SJCRH30 (cell line): ENCODE measurements at regions not wholly inside any gene's neighbourhood (a gene's known extent, or its start where the extent isn't known, plus 50 kb on each side); places are given as distances from the start of the nearest gene placed in this dataset.

Experiments
- DNase-seq, 2 experiments: peaks; one replicate each; pipeline ENCODE4 v3.0.0-alpha.2; 2015 to 2020
- H3K27ac ChIP-seq: fragments of 250-450 bp; sonication (Bioruptor Pico); 2 replicates; pipeline ENCODE4 v1.5.1; 2020; ENCODE audit warnings: mild to moderate bottlenecking, moderate library complexity
- H3K27me3 ChIP-seq: fragments of 250-450 bp; sonication (Bioruptor Pico); 2 replicates; pipeline ENCODE4 v1.5.1; 2020; ENCODE audit warnings: mild to moderate bottlenecking, moderate library complexity
- H3K36me3 ChIP-seq: fragments of 250-450 bp; sonication (Bioruptor Pico); 2 replicates; pipeline ENCODE4 v1.5.1; 2020; ENCODE audit warnings: mild to moderate bottlenecking, moderate library complexity
- H3K4me1 ChIP-seq: fragments of 250-450 bp; sonication (Bioruptor Pico); 2 replicates; pipeline ENCODE4 v1.5.1; 2020; ENCODE audit warnings: mild to moderate bottlenecking, moderate library complexity
- H3K4me3 ChIP-seq: fragments of 250-450 bp; sonication (Bioruptor Pico); 2 replicates; pipeline ENCODE4 v1.5.1; 2020; ENCODE audit warnings: mild to moderate bottlenecking, moderate library complexity
- H3K9me3 ChIP-seq: fragments of 250-450 bp; sonication (Bioruptor Pico); replicated peaks from 2 replicates; pipeline ENCODE4 v1.5.1; 2020; ENCODE audit warnings: mild to moderate bottlenecking, moderate library complexity

DNA sequence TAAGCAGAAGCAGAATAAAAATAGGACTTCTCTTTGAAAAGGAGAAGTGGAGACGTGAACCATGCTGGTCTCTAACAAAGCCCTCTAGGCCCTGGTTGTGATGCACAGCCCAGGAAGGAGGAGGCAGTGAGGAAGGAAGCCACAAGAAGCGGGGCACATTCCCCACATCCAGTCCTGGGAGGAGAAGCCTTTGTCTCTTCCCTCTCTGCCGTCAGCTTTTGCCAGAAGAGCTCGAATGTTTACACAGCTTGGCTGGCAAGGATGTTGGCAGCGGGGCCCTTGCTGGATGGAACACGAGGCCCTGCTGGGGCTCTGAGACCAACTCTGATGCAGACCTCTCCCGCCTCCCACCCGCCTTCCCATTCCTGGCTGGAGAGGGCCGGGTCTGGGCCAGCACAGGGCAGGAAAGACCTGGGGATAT lies 91.3 kb downstream of the MAF start:
- Histone ChIP-seq H3K27ac (no peak overlapping the region), H3K9me3 (no peaks in the 10 kb centered on the region), H3K36me3 (no peaks in the 10 kb centered on the region), H3K4me3 (no peak overlapping the region), H3K27me3 (no peaks in the 10 kb centered on the region), H3K4me1 (no peaks in the 10 kb centered on the region)
- no peak for DNase-seq

- DNase-seq: no peak
- no peaks in the 10 kb centered on the region for H3K36me3 ChIP-seq
- no peaks in the 10 kb centered on the region for H3K4me1 ChIP-seq
- H3K27me3 ChIP-seq: no peaks in the 10 kb centered on the region
- no peaks in the 10 kb centered on the region for H3K9me3 ChIP-seq
- no peak overlapping the region for H3K27ac ChIP-seq
- no peak overlapping the region for H3K4me3 ChIP-seq
Observed at GRCh38 chr16:79508294-79508693, 92.2 kb downstream of the MAF start.

DNA sequence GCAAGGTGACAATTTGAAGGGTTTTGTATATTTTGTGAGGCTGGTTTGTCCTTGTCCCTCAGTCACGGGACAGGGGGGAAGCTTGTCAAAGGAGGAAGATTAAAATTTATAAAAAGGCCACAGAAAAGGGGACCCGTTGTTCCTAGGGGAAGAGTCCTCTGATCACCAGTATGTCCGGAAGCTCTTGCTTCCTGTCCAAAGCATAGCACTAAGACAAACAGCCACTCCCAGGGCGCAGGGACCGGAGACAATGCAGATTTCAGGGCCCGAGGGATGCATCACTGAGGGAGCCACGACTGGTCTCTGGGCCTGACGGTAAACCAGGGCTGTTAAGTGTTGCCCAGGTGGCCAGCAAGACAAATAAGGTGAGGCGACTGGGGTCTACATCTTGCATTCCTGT lies 95.2 kb downstream of the MAF start:
- Histone ChIP-seq H3K9me3 (no peaks in the 10 kb centered on the region), H3K4me1 (no peaks in the 10 kb centered on the region), H3K27ac (no peak overlapping the region), H3K27me3 (no peaks in the 10 kb centered on the region), H3K36me3 (no peaks in the 10 kb centered on the region), H3K4me3 (no peak overlapping the region)
- no peak for DNase-seq

DNA sequence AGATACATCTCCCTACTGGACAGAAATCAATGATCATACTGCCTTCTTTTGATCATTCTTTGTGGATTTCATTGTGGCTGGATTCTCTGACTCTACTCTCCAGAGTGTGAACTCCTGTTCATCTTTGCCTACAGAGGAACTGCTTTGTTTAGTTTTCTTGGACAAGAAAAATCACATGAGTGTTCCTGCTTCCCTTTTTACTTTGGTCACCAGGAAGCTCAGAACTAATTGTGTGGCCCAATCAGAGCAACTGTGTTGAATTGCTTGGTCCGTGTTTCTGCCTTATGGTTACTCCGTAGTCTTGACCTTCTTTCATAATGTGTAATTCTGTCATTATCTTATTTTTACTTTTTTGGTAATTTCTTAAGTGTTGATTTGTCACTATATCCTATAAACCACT lies 97.0 kb downstream of the MAF start:
- no peaks in the 10 kb centered on the region for H3K27me3 ChIP-seq
- no peak overlapping the region for H3K27ac ChIP-seq
- H3K9me3 ChIP-seq: no peaks in the 10 kb centered on the region
- no peaks in the 10 kb centered on the region for H3K4me1 ChIP-seq
- no peak for DNase-seq
- H3K4me3 ChIP-seq: no peak overlapping the region
- no peaks in the 10 kb centered on the region for H3K36me3 ChIP-seq

DNA sequence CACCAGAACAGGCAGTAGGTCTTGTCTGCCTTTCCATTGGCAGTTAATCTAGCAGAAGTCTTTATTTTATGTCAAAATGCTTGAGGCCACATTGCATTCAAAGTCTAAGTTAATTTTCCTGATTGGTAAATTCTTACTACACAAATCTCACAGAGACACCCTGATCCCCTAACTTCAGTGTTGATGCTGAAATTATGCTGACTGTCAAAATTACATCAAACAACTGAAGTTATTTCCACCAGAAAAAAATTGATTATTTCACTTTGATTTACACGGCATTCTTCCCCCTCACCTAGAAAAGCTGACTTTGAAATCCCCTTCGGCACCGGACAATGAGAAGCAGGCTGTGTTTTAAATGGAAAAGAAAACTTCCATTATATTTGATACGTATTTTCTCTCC lies 99.1 kb downstream of the MAF start:
- no peak overlapping the region for H3K27ac ChIP-seq
- DNase-seq: no peak
- no peaks in the 10 kb centered on the region for H3K36me3 ChIP-seq
- H3K27me3 ChIP-seq: no peaks in the 10 kb centered on the region
- H3K9me3 ChIP-seq: no peaks in the 10 kb centered on the region
- no peak overlapping the region for H3K4me3 ChIP-seq
- no peaks in the 10 kb centered on the region for H3K4me1 ChIP-seq

GRCh38 chr16:79500866-79501265 lies 99.7 kb downstream of the MAF start:
- Histone ChIP-seq H3K4me1 (no peaks in the 10 kb centered on the region), H3K27me3 (no peaks in the 10 kb centered on the region)
- no peak for DNase-seq

GRCh38 chr16:79500286-79500685 lies 100.3 kb downstream of the MAF start:
- no peaks in the 10 kb centered on the region for H3K36me3 ChIP-seq
- DNase-seq: no peak
- H3K4me3 ChIP-seq: no peak overlapping the region
- no peaks in the 10 kb centered on the region for H3K27me3 ChIP-seq
- no peaks in the 10 kb centered on the region for H3K9me3 ChIP-seq
- no peak overlapping the region for H3K27ac ChIP-seq
- no peaks in the 10 kb centered on the region for H3K4me1 ChIP-seq

More at GRCh38 chr16:79500866-79501265, 99.7 kb downstream of the MAF start:
- Histone ChIP-seq H3K36me3 (no peaks in the 10 kb centered on the region), H3K9me3 (no peaks in the 10 kb centered on the region), H3K27ac (no peak overlapping the region), H3K4me3 (no peak overlapping the region)

GRCh38 chr16:79498928-79499327 lies 101.6 kb downstream of the MAF start:
- DNase-seq: no peak
- Histone ChIP-seq H3K27me3 (no peaks in the 10 kb centered on the region), H3K4me1 (no peaks in the 10 kb centered on the region), H3K4me3 (no peak overlapping the region), H3K27ac (no peak overlapping the region), H3K9me3 (no peaks in the 10 kb centered on the region), H3K36me3 (no peaks in the 10 kb centered on the region)

- Histone ChIP-seq H3K36me3 (no peaks in the 10 kb centered on the region), H3K4me3 (no peak overlapping the region), H3K27ac (no peak overlapping the region), H3K27me3 (no peaks in the 10 kb centered on the region), H3K9me3 (no peaks in the 10 kb centered on the region), H3K4me1 (no peaks in the 10 kb centered on the region)
- DNase-seq: no peak
Observed at GRCh38 chr16:79497606-79498350, 102.8 kb downstream of the MAF start.

GRCh38 chr16:79493911-79494310 lies 106.6 kb downstream of the MAF start:
- Histone ChIP-seq H3K4me3 (no peak overlapping the region), H3K36me3 (no peaks in the 10 kb centered on the region), H3K27ac (no peak overlapping the region), H3K27me3 (no peaks in the 10 kb centered on the region), H3K4me1 (0 out of 2 replicates have a peak, but pooled peaks cover 2% of the 10 kb centered on the region), H3K9me3 (no peaks in the 10 kb centered on the region)
- no peak for DNase-seq

DNA sequence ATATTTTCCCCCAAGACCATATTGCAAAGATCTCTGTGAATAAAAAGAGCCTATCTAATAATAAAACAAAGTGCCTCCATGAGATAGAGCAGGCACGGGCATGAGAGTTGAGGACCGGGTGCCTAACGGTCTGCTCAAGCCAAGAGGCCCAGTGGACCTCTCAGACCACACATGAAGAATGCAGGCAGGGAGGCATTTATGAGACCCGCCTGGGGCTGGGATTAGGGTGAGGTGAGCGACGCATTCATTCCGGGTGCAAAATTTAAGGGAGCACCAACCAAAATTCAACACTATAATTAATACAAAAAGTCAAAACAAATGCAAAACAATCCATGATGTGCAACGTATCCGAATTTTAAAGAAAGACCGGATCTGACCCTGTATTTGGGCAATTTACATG lies 108.5 kb downstream of the MAF start:
- Histone ChIP-seq H3K36me3 (no peaks in the 10 kb centered on the region), H3K4me1 (0 out of 2 replicates have a peak, but pooled peaks cover 2% of the 10 kb centered on the region), H3K4me3 (no peak overlapping the region), H3K9me3 (no peaks in the 10 kb centered on the region), H3K27ac (no peak overlapping the region), H3K27me3 (no peaks in the 10 kb centered on the region)
- DNase-seq: peak; percentile 28 to 39

- no peak for DNase-seq
- H3K36me3 ChIP-seq: no peaks in the 10 kb centered on the region
- H3K27me3 ChIP-seq: no peaks in the 10 kb centered on the region
- no peak overlapping the region for H3K4me3 ChIP-seq
- H3K4me1 ChIP-seq: no peaks in the 10 kb centered on the region
- no peak overlapping the region for H3K27ac ChIP-seq
- H3K9me3 ChIP-seq: no peaks in the 10 kb centered on the region
Observed at GRCh38 chr16:79485020-79485419, 115.5 kb downstream of the MAF start.

GRCh38 chr16:79484237-79484636 lies 116.3 kb downstream of the MAF start:
- Histone ChIP-seq H3K36me3 (no peaks in the 10 kb centered on the region), H3K4me1 (no peaks in the 10 kb centered on the region), H3K9me3 (no peaks in the 10 kb centered on the region), H3K27me3 (no peaks in the 10 kb centered on the region), H3K4me3 (no peak overlapping the region), H3K27ac (no peak overlapping the region)
- no peak for DNase-seq

- no peak overlapping the region for H3K4me3 ChIP-seq
- H3K27me3 ChIP-seq: no peaks in the 10 kb centered on the region
- H3K27ac ChIP-seq: no peak overlapping the region
- DNase-seq: no peak
- no peaks in the 10 kb centered on the region for H3K4me1 ChIP-seq
- no peaks in the 10 kb centered on the region for H3K36me3 ChIP-seq
- no peaks in the 10 kb centered on the region for H3K9me3 ChIP-seq
Observed at GRCh38 chr16:79483336-79483735, 117.2 kb downstream of the MAF start.

GRCh38 chr16:79482011-79482410 lies 118.5 kb downstream of the MAF start:
- no peak overlapping the region for H3K27ac ChIP-seq
- DNase-seq: no peak
- H3K36me3 ChIP-seq: no peaks in the 10 kb centered on the region
- H3K4me3 ChIP-seq: no peak overlapping the region
- no peaks in the 10 kb centered on the region for H3K4me1 ChIP-seq
- H3K9me3 ChIP-seq: no peaks in the 10 kb centered on the region
- no peaks in the 10 kb centered on the region for H3K27me3 ChIP-seq

- Histone ChIP-seq H3K9me3 (no peaks in the 10 kb centered on the region), H3K36me3 (no peaks in the 10 kb centered on the region), H3K27me3 (no peaks in the 10 kb centered on the region), H3K4me1 (no peaks in the 10 kb centered on the region), H3K27ac (no peak overlapping the region), H3K4me3 (no peak overlapping the region)
- no peak for DNase-seq
Observed at GRCh38 chr16:79480929-79481328, 119.6 kb downstream of the MAF start.
